ENCODE measurements at regions not wholly inside any gene's neighbourhood (a gene's known extent, or its start where the extent isn't known, plus 50 kb on each side); places are given as distances from the start of the nearest gene placed in this dataset.

DNA sequence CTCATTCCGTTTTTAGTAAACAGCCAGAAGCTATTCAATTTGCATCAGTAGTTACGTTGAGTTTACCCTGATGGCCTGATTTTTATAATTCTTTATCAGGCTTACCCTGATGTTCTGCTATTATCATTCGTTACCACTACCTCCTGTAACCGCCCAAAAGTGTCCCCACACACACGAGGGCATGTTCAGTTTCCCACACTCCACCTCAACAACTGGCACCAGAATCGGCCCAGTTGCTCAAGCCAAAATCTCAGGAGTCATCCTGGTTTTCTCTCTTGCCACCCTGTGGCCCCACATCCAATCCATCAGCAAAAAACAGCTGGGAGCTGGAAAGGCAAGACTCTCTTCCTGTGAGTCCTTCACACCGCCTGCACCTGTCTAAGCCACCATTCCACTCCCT lies 102.9 kb upstream of the RAB6C start:
- H3K4me3 ChIP-seq (ENCODE audit: low read length) = peak overlapping the region; percentile 52
- TF ChIP-seq, protein P1, sequence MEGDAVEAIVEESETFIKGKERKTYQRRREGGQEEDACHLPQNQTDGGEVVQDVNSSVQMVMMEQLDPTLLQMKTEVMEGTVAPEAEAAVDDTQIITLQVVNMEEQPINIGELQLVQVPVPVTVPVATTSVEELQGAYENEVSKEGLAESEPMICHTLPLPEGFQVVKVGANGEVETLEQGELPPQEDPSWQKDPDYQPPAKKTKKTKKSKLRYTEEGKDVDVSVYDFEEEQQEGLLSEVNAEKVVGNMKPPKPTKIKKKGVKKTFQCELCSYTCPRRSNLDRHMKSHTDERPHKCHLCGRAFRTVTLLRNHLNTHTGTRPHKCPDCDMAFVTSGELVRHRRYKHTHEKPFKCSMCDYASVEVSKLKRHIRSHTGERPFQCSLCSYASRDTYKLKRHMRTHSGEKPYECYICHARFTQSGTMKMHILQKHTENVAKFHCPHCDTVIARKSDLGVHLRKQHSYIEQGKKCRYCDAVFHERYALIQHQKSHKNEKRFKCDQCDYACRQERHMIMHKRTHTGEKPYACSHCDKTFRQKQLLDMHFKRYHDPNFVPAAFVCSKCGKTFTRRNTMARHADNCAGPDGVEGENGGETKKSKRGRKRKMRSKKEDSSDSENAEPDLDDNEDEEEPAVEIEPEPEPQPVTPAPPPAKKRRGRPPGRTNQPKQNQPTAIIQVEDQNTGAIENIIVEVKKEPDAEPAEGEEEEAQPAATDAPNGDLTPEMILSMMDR (IDR thresholded peaks at IDR 0.05; ENCODE audit: insufficient read depth, low read depth, low read length, missing control alignments) = no peak
- no peak for DNase-seq (ENCODE audit: low read depth)

- DNase-seq (ENCODE audit: low read depth) = peak; percentile 12
- H3K4me3 ChIP-seq (ENCODE audit: low read length) = peak overlapping the region; percentile 52
- TF ChIP-seq, protein P1 (IDR thresholded peaks at IDR 0.05; ENCODE audit: insufficient read depth, low read depth, low read length, missing control alignments) = no peak
These were observed 102.2 kb upstream of the RAB6C start for GRCh38 chr2:129877289-129877741.

DNA sequence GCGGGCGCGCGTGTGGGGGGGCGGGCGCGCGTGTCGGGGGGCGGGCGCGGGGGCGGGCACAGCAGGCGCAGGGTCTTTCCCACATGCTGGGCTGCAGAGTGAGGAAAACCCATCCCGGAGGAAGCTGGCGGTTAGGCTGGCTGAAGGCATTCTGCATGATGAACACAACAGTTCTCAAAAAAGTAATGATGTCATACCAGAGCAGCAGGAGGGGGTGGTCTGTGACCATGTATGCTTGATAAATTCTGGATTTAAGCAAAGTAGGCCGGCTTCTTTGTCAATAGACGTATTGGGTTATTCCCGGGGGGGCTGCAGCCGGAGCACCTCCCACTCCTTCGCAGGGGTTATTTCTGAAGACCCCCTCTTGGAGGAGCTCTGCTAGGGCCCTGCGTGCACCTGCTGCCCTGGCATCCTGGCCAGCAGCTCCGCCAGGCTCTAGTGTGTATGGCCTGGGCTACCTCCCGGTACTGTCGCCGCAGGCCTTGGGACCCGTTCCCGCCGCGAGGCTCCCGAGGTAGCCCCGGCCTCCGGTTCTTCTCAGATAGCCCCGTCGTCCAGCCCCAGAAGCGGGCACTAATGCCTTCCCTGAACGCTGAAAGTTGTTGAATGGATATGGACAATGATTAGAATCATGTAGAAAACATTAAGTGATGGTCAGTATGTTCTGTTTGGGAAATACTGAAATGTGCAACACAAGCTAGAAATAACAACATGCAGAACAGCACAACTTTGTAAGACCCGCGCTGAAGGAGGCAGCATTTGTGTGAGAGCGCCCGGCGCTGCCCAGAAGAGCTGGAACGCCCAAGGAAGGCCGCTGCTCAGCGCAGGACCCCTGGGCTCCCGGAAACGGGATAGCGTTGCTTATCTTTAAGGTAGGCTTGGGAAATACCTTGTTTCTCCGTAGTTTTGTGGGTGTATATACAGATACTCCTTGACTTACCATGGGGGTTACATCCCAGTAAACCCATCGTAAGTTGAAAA lies 101.4 kb upstream of the RAB6C start:
- DNase-seq (ENCODE audit: low read depth) = no peak
- peak overlapping the region; percentile 32 for H3K4me3 ChIP-seq (ENCODE audit: low read length)
- TF ChIP-seq, protein P1 (IDR thresholded peaks at IDR 0.05; ENCODE audit: insufficient read depth, low read depth, low read length, missing control alignments) = no peak

GRCh38 chr2:129879614-129880180 lies 99.8 kb upstream of the RAB6C start:
- H3K4me3 ChIP-seq (ENCODE audit: low read length) = no peak overlapping the region
- no peak for DNase-seq (ENCODE audit: low read depth)
- TF ChIP-seq, protein P1 (IDR thresholded peaks at IDR 0.05; ENCODE audit: insufficient read depth, low read depth, low read length, missing control alignments) = no peak

GRCh38 chr2:129880309-129880708 lies 99.2 kb upstream of the RAB6C start:
- TF ChIP-seq, protein P1 (IDR thresholded peaks at IDR 0.05; ENCODE audit: insufficient read depth, low read depth, low read length, missing control alignments) = no peak

DNA sequence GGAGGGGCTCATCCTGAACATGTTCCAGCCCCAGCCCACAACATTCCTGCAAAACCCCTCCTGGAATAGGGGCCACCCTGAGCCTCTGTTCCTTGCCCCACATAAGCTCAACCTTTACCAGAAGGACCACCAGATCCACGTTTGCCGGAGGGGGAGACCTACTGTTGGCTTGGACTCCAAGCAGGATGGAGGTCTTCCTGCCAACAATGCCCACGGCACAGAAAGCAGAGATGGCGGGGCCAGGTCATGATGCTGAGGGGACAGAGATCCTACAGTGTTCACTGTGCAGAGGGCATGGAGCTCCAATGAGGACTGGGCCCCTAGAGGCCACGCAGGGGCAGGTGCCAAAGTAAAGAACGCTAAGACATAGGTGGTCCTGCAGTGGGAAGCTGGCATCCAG lies 98.5 kb upstream of the RAB6C start:
- no peak overlapping the region for H3K4me3 ChIP-seq (ENCODE audit: low read length)
- TF ChIP-seq, protein P1 (IDR thresholded peaks at IDR 0.05; ENCODE audit: insufficient read depth, low read depth, low read length, missing control alignments) = no peak
- DNase-seq (ENCODE audit: low read depth) = no peak

More at GRCh38 chr2:129880309-129880708, 99.2 kb upstream of the RAB6C start:
- no peak for DNase-seq (ENCODE audit: low read depth)
- H3K4me3 ChIP-seq (ENCODE audit: low read length) = no peak overlapping the region

Measured in epithelial cell of esophagus (primary cell).